ENCODE measurements at regions not wholly inside any gene's neighbourhood (a gene's known extent, or its start where the extent isn't known, plus 50 kb on each side); places are given as distances from the start of the nearest gene placed in this dataset.

GRCh38 chr4:117225471-117225870 is 140.1 kb upstream of the TRAM1L1 start:
- H3K4me3 ChIP-seq (ENCODE audit: low read length) = no peak overlapping the region
- H3K9me2 ChIP-seq (ENCODE audit: insufficient read depth, low read length) = no peaks in the 10 kb centered on the region

GRCh38 chr4:117227925-117228324 is 142.5 kb upstream of the TRAM1L1 start:
- H3K9me2 ChIP-seq (ENCODE audit: insufficient read depth, low read length) = no peaks in the 10 kb centered on the region
- no peak overlapping the region for H3K27ac ChIP-seq (ENCODE audit: low read length)
- no peak overlapping the region for H3K4me3 ChIP-seq (ENCODE audit: low read length)
- H3K27me3 ChIP-seq (ENCODE audit: insufficient read depth, low read depth, low read length) = no peaks in the 10 kb centered on the region
- no peak overlapping the region for H2AFZ ChIP-seq (ENCODE audit: low read depth, low read length)
- no peaks in the 10 kb centered on the region for H3F3A ChIP-seq (ENCODE audit: insufficient read depth, low read length, poor library complexity, severe bottlenecking)
- no peaks in the 10 kb centered on the region for H3K79me2 ChIP-seq (replicated peaks; ENCODE audit: insufficient read depth, low read length)
- H3K9me3 ChIP-seq (ENCODE audit: low read length) = no peaks in the 10 kb centered on the region
- H3K9ac ChIP-seq (ENCODE audit: low read length) = no peak overlapping the region
- no peak overlapping the region for H3K4me2 ChIP-seq (ENCODE audit: low read length)
- TF ChIP-seq POLR2AphosphoS5 (IDR thresholded peaks at IDR 0.05) (no peak), RAD21 (conservative IDR thresholded peaks at IDR 0.05) (no peak)
- no peaks in the 10 kb centered on the region for H4K20me1 ChIP-seq (ENCODE audit: insufficient read depth)
- H3K36me3 ChIP-seq (ENCODE audit: insufficient read depth, low read length) = no peaks in the 10 kb centered on the region

More at GRCh38 chr4:117225471-117225870, 140.1 kb upstream of the TRAM1L1 start:
- no peak for TF ChIP-seq REST (IDR thresholded peaks at IDR 0.05; ENCODE audit: borderline replicate concordance)
- TF ChIP-seq CTCF (IDR thresholded peaks at IDR 0.05; ENCODE audit: poor library complexity, severe bottlenecking) = no peak
- no peak for TF ChIP-seq TAF1 (IDR thresholded peaks at IDR 0.05; ENCODE audit: low read depth)
- no peak for TF ChIP-seq MXI1 (conservative IDR thresholded peaks at IDR 0.05; ENCODE audit: poor library complexity, severe bottlenecking)
- TF ChIP-seq POLR2AphosphoS5 (IDR thresholded peaks at IDR 0.05) = no peak
- no peak for TF ChIP-seq EP300 (conservative IDR thresholded peaks at IDR 0.05; ENCODE audit: poor library complexity, severe bottlenecking)
- no peak for TF ChIP-seq EZH2 (IDR thresholded peaks at IDR 0.05; ENCODE audit: borderline replicate concordance, insufficient read depth, low read length, poor library complexity, severe bottlenecking)
- TF ChIP-seq SMC3 (conservative IDR thresholded peaks at IDR 0.05; ENCODE audit: poor library complexity) = no peak
- Histone ChIP-seq H3K27ac (ENCODE audit: low read length) (no peak overlapping the region), H3K9me3 (ENCODE audit: low read length) (no peaks in the 10 kb centered on the region), H3F3A (ENCODE audit: insufficient read depth, low read length, poor library complexity, severe bottlenecking) (no peaks in the 10 kb centered on the region), H3K9ac (ENCODE audit: low read length) (no peak overlapping the region), H3K4me2 (ENCODE audit: low read length) (no peak overlapping the region), H3K27me3 (ENCODE audit: insufficient read depth, low read depth, low read length) (no peaks in the 10 kb centered on the region), H3K36me3 (ENCODE audit: insufficient read depth, low read length) (no peaks in the 10 kb centered on the region), H2AFZ (ENCODE audit: low read depth, low read length) (no peak overlapping the region), H4K20me1 (ENCODE audit: insufficient read depth) (no peaks in the 10 kb centered on the region), H3K79me2 (replicated peaks; ENCODE audit: insufficient read depth, low read length) (no peaks in the 10 kb centered on the region)

- Histone ChIP-seq H3K9me3 (ENCODE audit: low read length) (no peaks in the 10 kb centered on the region), H3K4me2 (ENCODE audit: low read length) (no peak overlapping the region), H3K9me2 (ENCODE audit: insufficient read depth, low read length) (no peaks in the 10 kb centered on the region), H4K20me1 (ENCODE audit: insufficient read depth) (no peaks in the 10 kb centered on the region), H3F3A (ENCODE audit: insufficient read depth, low read length, poor library complexity, severe bottlenecking) (no peaks in the 10 kb centered on the region), H2AFZ (ENCODE audit: low read depth, low read length) (no peak overlapping the region), H3K36me3 (ENCODE audit: insufficient read depth, low read length) (no peaks in the 10 kb centered on the region), H3K4me3 (ENCODE audit: low read length) (no peak overlapping the region), H3K27me3 (ENCODE audit: insufficient read depth, low read depth, low read length) (no peaks in the 10 kb centered on the region), H3K79me2 (replicated peaks; ENCODE audit: insufficient read depth, low read length) (no peaks in the 10 kb centered on the region), H3K27ac (ENCODE audit: low read length) (no peak overlapping the region), H3K9ac (ENCODE audit: low read length) (no peak overlapping the region)
- no peak for TF ChIP-seq EP300 (conservative IDR thresholded peaks at IDR 0.05; ENCODE audit: poor library complexity, severe bottlenecking)
Observed at GRCh38 chr4:117239434-117239833, 154.1 kb upstream of the TRAM1L1 start.
